ENCODE measurements at regions not wholly inside any gene's neighbourhood (a gene's known extent, or its start where the extent isn't known, plus 50 kb on each side); places are given as distances from the start of the nearest gene placed in this dataset.

DNA sequence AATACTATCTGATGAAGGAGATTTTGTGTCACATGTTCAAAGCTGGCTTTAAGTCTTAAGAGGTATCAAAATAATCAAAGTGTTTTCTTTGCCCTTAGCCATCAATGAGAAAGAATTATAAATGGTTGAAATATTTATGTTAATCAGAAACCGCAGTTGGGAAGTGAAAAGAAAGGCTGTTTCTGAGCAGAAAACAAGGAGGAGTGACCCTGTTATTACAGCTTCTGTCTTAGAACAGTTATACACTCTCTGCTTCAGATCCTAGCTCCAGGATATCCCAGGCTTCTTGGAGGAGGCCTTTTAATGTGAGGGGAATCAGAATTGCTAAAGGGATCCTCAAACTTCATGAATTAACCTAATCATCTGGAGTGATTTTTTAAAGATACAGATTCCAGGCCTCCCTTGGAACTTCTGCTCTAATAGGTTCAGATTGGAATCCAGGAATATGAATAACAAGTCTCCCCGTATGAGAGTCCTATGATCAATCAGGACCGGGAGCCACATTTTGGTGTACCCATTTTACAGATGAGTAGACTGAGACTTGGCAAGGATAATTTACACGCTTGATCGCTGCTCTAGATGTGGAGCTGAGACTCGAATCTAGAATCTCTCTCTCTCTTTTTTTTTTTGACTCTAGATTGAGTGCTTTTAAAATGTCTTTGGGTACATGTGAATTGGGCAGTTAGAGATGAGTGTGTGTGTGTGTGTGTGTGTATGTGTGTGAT lies 50.8 kb upstream of the JAG1 start:
- no peak for DNase-seq

DNA sequence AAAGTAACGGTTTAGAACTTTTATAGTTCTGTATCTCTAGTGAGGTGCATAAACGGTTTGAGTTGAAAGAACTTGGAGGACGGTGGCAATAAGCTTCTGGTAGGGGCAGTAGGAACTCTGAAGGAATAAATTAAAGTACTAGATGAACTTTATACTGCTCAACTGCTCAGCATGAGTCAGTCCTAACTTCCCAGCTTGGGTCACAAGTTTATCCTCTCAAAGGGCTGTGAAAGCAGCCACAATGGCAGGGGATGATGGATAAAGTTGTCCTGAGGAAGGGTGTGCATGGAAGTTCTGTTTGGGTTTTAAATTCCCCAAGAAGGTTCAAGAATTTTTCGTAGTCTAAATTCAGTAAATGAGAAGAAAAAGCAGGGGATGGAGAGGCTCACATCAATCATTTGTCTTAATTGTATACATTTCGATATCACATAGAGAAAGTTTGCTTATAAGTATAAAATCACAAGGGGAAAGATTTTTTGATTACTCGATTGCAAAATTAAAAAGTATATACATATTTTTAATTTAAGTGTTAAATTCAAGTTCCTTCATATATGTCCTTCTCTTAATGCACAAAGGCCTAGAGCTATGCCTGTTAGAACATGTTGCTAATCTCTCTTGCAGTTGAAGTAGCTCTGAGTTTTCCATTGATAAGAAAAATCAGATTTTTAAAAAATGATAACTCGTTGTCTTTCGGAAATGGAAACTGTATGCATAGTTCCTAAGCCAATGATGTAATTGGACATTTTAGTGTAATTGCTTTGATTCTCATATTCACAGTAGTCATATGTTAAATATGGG lies 55.3 kb upstream of the JAG1 start:
- DNase-seq = no peak

DNA sequence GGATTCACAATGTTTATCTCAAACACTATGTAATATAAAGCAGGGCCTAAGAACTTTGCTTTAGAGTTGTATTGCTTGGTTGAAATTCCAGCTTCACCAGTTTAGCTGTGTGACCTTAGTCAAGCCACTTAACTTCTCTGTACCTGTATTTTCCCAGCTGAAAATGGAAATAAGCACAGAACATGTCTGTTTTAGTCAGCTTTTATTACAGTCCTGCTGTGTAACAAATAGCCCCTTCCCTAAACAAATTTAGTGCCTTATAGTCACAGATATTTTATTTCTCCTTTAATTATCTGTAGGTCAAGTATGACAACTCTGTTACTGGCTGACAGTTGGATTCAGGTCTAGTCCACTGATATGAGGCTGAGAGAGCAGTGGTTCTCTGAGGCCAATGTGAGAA lies 56.0 kb upstream of the JAG1 start:
- DNase-seq = no peak

- DNase-seq = no peak
Measured at GRCh38 chr20:10730629-10731183, 56.9 kb upstream of the JAG1 start.

GRCh38 chr20:10731190-10731965 lies 57.6 kb upstream of the JAG1 start:
- no peak for DNase-seq

DNA sequence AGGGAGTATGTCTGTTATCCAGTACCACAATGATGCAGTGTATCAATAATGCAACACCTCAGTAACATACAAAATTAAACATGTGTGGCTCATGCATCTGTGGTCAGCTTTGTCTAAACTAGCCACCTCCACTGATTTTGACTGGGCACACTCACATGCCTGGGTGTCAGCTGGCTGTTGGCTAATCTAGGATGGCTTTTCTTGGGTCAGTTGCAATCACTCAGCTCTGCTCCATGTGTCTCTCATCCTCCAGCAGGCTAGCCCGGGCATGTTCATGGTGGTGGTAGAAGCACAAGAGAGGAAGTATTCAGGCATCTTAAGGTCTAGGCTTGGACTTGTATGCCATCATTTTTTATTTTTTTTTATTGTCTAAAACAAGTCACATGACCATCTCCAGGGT lies 59.3 kb upstream of the JAG1 start:
- no peak for DNase-seq

DNA sequence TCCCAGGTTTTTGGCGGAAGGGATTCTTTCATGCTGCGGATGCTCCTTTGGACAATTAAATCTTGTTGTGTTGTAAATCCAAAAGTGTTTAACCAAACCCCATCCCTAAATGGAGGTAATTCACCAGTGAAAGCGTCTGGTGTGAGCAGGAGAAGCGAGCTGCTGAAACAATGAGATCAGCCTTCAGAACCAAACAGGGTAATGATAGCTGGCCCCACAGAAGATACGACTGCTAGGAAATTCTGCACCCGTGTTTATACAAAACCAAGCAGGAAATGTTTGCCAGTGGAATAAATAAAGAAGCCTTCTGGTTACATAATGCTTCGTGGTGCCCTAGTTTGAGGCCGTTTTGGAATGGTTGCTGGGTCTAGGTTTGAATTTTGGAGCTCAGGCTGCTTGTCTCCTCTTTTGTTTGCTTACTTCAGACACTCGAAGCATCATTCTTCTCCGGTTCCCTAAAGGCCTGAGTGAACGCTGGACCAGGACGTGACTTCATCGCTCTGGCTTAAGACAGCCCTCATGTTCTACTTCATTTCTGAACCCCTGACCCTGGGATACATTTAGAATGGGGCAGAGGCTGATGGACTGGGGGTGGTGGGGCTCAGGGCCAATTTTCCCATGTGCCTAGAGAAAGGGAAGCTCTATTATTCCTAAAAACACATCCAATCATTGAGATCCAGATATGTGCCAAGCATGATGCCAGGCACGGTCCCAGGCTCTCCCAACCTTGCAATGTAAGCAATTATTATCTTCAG lies 61.6 kb upstream of the JAG1 start:
- DNase-seq = no peak

- no peak for DNase-seq
Measured at GRCh38 chr20:10739134-10739533, 65.3 kb upstream of the JAG1 start.

DNA sequence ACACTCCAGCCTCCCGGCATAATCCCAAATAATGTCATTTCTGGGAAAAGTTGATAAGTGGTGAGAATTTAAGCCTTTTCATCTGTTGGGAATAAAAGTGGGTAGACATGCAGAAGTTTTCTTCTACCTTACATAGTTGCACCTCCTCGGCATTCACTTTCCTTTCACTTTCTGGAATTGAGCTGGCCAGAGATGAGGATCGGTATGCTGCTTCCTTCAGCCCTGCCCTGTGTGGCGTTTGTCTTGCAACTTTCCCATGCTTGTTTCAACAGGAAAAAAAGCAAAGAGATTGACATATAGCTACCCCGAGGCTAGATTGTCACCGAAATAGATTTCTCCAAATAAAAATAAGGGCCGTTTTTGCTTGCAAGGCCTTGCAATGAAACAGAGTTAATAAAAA lies 65.8 kb upstream of the JAG1 start:
- DNase-seq = no peak

- no peak for DNase-seq
Measured at GRCh38 chr20:10741060-10741459, 67.3 kb upstream of the JAG1 start.

DNA sequence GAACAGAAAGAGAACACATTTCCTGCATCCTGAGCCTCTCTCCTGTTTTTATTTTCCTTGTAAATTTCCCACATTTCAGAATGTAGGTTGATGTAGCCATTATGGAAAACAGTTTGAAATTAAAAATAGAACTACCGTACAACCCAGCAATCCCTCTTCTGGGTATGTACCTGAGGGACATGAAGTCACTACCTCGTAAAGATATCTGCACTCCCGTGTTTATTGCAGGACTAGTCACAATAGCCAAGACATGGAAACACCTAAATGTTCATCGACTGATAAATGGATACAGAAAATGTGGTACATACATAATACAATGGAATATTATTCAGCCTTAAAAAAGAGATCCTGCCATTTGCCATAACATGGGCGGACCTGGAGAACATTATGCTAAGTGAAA lies 72.0 kb upstream of the JAG1 start:
- DNase-seq = no peak

GRCh38 chr20:10747019-10747418 lies 73.2 kb upstream of the JAG1 start:
- DNase-seq = no peak

- DNase-seq = no peak
Measured at GRCh38 chr20:10749084-10749483, 75.3 kb upstream of the JAG1 start.

GRCh38 chr20:10752206-10752605 lies 78.4 kb upstream of the JAG1 start:
- no peak for DNase-seq

- no peak for DNase-seq
Measured at GRCh38 chr20:10754824-10755223, 81.0 kb upstream of the JAG1 start.

DNA sequence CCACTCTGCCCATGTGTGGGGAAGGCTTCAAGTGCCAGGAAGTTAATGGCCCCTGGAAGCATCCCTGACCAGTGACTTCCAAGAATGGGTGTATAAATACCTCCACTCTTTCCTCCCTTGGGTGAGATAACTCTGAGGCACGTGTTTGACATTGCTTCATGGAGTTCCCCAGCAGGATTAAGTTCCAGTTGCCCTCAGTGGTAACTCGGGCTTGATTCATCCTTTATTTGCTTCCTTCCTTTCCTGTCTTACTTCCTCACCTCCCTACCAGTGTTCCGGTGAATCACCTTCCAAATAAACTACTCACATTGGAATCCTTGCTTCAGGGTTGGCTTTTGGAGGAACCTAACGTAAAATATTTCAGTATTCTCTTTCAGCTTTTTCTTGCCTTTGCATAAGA lies 84.6 kb upstream of the JAG1 start:
- no peak for DNase-seq

DNA sequence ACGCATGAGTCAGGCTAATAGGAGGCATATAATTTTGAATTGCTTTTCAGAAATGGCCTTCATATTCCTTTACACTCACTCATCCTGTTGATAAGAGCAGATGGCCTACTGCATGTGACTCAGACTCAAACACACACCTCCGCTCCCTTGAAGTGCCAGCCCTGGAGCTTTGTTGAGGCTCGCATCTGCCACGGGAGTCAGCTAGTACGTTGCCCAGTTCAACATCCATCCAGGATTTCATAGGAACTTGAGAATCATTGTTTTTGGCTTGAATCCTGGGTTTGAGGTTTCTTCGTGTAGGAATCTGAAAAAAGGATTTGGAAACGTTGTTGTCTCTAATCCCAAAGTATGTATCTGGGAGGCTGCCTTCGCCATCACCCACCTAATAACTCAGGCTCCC lies 87.4 kb upstream of the JAG1 start:
- DNase-seq = no peak

- DNase-seq = no peak
Measured at GRCh38 chr20:10761786-10762185, 88.0 kb upstream of the JAG1 start.

DNA sequence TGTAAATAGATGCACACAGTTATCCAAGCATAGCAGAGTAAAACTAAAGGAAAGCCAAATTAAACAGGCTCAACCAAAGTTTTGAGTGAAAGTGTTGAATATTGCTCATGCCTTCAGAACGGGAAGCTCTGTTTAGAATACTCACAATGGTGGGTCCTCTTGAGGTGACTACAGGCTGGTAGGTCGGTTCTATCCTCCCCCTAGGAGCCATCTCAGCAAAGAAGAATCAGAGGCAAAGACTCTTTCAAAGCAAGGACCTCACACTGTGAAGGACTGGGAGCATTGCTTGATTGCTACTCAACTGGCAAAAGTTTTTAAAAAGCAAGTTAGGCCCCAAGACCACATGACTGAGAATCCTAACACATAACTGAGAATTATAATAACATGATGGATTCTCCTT lies 88.4 kb upstream of the JAG1 start:
- no peak for DNase-seq

DNA sequence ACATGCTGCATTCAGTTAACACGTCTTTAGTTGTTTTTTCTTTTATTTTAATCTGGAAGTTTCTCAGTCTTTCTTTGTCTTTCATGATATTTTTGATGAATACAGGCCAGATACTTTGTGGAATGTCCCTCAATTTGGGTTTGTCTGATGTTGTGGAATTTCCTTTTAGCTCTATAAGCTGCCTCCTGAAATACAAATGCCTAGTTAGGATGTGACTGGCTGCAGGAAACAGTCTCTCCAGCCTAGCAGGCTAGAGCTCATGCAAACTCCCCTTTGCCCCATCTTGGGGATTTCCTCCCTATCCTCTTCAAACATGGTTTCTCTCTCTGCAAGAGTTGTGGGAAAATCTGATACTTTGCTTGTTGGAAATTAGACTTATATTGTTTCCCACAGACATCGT lies 89.3 kb upstream of the JAG1 start:
- DNase-seq = no peak

GRCh38 chr20:10769700-10770099 lies 95.9 kb upstream of the JAG1 start:
- no peak for DNase-seq

GRCh38 chr20:10770753-10771152 lies 97.0 kb upstream of the JAG1 start:
- no peak for DNase-seq

Data from DMS79 (cell line).